Renal cortical epithelial cell (primary cell): ENCODE measurements at regions not wholly inside any gene's neighbourhood (a gene's known extent, or its start where the extent isn't known, plus 50 kb on each side); places are given as distances from the start of the nearest gene placed in this dataset.

ENCODE experiments used
- DNase-seq: peaks from one replicate; pipeline ENCODE4 v3.0.0-alpha.2; 2011; ENCODE audit warnings: low read depth

GRCh38 chr10:44301781-44302355 is 83.0 kb downstream of the CXCL12 start:
- no peak for DNase-seq

GRCh38 chr10:44300666-44301649 is 83.9 kb downstream of the CXCL12 start:
- DNase-seq = peak; percentile 100

- no peak for DNase-seq
Observed at GRCh38 chr10:44298713-44299112, 86.2 kb downstream of the CXCL12 start.

GRCh38 chr10:44297963-44298362 is 86.9 kb downstream of the CXCL12 start:
- no peak for DNase-seq

GRCh38 chr10:44295644-44296241 is 89.2 kb downstream of the CXCL12 start:
- peak; percentile 55 for DNase-seq

DNA sequence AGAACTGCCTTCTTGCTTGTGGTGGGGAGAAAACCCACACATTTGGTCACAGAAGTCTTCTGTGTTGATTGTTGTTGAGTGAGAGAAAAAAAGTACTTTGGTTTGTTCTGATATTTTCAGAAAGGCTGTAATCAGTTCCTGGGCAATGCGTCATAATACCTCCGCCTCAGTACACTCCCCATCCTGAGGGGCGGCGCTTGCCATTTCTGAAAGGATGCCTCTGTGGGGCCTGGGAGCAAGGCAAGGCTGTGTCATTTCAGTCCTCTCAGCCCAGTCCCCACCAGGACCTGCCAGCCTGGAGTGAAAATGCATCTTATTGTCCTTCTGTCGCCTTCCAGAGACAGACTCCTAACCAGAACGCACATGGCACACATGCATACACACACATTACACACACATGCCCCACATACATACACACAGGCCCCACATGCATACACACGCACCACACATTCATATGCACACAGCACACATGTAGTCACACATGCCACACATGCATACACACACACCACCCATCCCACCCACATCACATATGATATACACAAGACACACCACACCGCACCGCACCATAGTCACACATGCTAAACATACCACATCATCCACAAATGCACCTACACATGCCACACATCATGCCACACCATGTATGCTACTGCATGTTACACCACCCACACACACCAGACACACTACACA is 90.0 kb downstream of the CXCL12 start:
- DNase-seq = no peak

- DNase-seq = peak; percentile 61
Observed at GRCh38 chr10:44293842-44294241, 91.1 kb downstream of the CXCL12 start.

DNA sequence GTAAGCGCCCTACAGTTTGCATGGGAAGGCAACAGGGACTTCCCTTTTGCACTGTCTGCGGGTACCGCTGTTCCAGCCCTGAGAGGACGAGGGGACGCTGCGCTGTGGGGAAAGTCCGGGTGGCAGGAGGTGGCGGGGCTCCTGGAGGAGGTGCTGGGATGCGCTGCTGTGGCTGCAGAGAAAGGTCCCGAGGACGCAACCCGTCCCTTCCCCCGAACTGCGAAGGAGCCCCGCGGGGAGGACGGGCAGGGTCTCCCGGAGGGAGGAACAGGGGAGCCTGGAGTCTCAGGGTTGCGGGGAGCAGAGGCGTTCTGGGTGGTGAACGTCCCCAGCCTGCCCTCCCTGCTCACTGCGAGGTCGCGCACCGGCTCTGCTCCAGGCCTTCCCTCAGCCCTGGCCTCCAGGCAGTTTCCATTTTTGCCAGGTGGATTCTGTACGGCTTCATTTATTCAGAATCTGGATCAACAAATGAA is 91.6 kb downstream of the CXCL12 start:
- DNase-seq = no peak

DNA sequence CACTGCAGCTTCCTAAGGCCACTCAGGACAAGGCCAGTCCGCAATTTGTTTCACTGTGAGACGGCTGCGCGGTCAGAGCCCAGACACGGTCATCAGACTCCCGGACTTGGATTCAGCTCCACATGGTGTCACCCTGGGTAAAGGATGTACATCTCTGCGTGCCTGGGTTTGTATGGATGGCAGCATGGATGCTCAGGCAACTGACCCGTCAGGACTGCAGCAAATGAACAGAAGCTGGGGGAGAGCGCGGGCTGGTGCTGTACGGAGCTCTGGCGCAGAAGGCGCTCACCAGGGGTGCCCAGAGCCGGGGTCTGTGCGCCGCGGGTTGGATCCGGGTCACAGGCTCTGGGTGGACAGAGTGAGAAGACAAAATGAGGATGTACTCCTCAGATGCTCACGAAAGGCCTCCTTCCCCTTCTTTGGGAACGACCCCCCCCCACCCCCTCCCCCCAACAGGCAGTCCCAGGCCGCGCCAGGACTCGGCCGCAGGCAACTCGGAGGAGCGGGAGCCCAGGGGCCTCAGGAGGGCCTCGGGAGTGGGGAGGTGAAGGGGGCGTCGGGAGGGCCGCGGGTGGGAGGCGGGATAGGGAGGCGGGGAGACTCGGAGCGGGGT is 92.4 kb downstream of the CXCL12 start:
- DNase-seq = no peak

GRCh38 chr10:44291091-44291490 is 93.8 kb downstream of the CXCL12 start:
- DNase-seq = no peak

DNA sequence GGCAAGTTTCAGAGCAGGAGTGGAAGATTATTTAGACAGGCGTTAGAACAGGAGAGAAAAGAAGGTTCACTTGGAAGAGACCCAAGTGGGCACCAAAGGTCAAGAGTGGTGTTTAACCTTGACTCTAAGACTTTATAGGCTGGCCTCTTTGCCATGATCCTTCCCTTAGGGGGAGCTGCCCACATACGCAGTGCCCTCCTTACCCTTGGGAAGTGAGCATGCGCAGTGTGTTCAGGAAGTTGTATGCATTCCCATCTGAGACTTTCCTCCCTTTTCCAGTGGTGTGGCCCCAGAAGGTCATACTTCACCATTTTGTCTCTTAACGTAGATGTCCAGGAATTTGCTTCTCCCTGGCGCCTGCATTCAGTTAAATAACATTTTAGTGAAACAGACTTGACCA is 95.8 kb downstream of the CXCL12 start:
- DNase-seq = no peak

DNA sequence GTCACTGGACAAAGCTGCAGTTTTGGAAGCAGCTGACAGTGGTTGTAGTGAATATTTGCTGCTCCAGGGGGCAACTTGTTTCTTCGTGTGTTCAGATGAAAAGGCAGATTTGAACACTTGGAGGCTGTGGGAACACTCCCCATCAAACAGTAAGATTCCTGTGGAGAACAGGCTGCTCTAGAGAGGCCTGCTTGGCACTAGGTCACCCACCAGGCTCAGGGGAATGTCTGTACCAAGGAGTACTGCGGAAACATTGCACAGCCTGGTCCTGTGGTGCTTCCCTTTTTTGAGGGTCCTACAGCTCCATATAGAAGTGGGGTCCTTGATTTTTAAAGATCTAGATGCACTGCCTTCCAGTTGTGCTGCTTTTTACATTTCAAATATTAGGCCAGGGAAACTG is 97.5 kb downstream of the CXCL12 start:
- DNase-seq = no peak

DNA sequence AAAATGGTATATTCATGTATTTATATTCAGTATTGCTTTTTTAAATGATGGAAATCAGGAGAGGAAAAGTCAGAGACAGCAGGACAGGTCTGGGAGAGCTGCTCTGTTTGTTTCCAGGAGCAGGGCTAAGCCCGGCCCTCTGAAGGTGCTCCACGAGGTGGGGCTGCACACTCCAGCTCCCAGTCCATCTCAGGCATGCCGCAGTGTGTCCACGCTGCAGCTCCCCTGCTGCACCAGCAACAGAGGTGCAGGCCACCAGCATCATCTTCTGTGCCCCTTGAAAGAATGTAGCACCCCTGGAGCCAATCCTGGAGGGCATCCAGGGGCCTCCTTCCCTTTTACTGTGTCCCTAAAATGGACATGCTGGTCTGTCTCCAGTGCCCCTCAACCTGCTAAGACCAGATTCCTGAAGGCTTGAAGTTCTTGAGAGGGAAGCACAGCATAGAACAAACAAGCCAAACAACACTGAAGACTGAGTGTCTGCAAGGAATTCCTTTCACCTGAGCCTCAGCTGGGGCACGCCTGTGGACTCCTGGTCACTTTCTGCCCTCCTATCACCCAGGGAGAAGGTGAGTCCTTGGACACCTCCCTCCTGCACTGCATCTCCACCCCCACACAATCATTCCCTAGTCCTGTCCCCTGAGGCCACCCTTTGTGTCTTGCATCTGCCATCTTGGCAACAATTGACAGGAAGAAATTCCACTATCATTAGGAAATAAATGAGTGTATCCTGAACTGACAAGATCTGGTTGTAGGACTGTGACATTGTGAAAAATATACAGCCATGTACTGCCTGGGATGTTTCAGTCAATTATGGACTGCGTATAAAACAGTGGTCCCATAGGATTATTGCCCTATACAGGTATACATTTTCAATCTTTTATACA is 100.5 kb downstream of the CXCL12 start:
- no peak for DNase-seq

GRCh38 chr10:44282626-44283300 is 102.1 kb downstream of the CXCL12 start:
- no peak for DNase-seq

DNA sequence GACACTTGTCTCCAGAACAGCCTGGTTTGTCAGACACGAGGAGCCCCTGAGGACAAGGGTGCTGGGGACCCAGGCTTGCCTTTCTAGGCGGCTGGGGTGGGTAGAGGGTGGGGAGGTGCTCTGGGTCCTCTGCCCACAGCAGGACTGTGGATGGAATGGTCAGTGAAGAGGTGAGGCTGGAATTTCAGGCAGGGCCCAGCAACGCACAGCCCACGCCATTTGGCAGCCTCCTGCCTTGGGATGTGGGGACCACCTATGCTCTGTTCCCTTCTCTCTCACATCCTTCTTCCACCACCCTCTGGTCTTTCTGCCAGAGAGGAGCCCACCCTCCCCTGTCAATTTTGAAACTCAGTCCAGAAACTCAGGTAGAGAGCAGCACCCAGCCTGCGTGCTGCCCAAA is 103.2 kb downstream of the CXCL12 start:
- DNase-seq = no peak

DNA sequence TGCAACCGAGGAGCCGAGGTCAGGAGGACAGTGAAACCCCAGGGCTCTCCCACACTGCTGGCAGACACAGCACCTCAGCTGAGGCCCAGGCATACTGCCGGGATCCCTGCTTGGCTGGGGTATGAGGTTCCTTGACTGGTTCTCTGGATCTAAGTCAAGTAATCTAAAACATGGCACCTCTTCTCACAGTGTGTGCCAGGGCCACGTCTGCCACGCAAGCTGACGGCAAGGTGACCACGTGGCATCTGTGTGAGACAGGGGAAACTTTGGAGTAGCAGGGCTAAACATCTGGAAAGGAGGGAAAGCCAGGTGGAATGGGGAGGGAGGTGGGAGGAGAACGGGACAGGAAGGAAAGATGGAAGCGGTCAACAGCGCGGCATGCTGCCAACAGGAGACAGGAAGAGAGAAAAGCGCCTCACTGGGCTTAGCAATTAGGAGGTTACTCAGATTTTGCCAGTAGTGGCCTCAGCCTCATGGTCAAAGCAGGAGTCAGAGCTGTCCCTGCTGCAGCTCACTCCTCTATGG is 103.7 kb downstream of the CXCL12 start:
- no peak for DNase-seq

DNA sequence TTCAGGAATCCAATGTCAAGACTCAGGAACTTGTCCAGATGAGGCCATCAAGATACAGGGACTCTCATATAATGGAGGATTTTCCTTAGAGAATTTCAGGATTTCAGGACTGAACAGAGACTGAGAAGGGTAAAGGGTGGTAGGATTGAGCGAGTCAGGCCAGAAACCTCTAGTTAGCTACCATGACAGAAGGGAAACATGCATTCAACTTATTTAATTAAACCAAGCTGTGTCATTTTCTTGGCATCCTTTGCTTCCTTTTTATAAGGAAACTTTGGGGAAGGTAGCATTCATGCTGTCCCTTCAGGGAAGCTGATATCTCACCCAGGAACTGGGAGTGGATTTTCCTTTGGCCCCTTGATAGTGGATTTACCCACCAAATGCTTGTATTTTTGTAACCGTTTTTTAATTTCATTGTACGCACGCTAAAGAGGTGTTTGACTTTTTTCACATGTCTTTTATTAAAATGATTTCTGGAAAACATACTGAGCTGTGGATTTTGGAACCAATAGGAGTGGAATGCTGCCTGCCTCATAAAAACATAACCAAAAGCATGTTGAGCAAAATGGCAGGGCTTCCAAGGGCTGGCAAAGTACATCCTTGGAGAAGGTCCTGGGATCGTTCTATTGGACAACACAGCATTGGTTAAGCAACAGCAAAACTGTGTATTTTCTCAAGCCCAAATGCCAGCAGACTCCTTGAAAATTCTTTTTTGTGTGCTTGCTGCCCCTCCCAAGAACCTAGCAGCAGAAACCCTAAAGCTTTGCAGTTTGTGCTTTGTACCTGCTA is 104.5 kb downstream of the CXCL12 start:
- DNase-seq = no peak

DNA sequence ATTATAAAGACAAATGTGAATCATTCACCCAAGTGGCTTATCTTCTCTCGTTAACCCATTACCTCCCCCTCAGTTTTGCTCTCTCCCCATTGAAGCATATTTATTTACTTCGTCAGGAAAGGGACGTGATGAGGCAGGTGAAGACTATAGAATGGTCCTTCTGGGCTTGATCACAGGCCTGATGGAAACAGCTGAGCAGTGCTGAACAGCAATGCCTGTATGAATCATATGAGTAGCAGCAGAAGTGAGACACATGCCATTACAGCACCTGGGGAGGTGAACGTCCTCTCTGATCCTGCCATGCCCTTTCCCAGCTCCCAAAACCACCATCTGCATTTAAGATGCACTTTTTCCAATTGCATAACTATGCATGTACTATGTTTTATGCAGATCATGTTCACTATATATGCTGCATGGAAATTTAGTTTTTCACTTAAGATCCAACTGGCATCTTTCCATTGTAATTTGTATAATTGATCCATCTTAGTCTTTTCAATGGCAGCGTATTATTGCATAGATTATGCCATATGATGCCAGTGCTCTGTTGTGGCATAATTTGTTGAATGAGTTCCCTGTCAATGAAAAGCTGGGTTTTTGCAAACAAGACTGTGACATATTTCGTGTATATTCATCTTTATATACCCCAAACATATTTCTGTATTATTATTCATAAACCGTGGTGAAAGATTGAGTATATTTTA is 105.3 kb downstream of the CXCL12 start:
- no peak for DNase-seq
